C1 segment of cervical spinal cord (tissue), 14 donors: ENCODE measurements at regions not wholly inside any gene's neighbourhood (a gene's known extent, or its start where the extent isn't known, plus 50 kb on each side); places are given as distances from the start of the nearest gene placed in this dataset.
"Not testable (repeated sequence)": the region's sequence is repeated elsewhere in the genome, so short reads cannot be mapped to it uniquely, and the experiment has no call there.

Experiments
- DNase-seq, 14 donors: peaks; one replicate each; lab custom pipeline; 2025; lab: John Stamatoyannopoulos, UW

DNA sequence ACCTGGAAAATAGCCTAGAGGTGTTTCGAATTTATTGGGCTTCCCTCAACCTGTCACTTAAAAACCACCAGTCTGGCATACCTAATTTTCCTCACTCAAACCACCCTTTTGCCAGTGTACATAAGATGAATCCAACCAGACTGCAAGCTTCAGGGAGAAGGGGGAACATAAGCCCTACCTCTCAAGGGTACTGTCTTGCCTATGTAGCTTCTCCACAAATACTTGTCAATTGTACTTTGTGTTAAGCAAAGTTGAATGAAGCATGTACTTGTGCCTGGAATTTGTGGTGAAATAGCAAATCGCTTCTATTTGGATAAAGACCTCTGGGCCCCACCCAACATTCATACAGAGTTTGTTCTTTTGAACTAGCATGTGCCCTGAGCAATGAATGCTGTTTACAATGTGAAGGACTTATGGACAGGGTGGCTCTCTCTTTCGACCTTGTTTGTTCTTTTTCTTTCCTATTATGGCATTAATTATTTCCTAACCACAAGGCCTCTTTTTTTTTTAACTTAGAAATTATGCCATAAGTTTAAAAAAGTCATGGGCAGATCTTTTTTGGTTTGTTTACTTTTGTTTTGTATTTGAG is 580.2 kb downstream of the EBF1 start:
- no peak for DNase-seq

DNA sequence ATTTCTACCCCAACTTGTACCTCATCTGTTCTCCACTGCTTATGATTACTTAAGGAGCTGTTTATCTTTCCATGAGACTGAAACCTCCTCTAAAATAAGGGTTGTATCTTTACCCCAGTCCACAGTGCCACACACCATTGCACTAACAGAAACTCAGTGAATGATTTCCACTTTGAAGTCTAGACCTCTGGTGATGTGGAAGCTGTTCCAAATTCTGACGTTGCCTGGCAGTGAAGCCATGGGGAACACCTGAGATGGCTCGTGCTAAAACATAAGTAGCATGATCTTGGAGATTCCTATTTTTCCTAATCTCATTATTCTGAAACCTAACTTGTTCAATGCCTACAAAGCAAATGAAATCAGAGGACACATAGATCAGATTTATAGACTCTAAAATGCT is 583.2 kb downstream of the EBF1 start:
- no peak for DNase-seq

DNA sequence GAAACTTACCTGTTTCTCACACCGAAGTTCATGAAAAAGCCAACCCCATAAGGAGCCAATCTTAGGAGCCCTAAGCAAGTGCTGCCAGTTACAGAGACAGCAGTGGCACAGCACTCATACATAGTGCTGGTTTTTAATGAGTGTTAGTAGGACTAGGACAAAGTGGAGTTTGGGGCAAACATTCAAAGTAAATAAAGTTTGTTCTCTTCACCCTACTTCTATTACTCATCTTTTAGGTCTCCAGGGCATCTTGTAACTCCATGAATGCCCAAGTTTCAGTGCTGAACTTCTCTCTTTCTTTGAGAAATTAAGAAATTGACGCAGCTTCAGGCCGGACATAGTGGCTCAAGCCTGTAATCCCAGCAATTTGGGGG is 584.7 kb downstream of the EBF1 start:
- DNase-seq: no peak

DNA sequence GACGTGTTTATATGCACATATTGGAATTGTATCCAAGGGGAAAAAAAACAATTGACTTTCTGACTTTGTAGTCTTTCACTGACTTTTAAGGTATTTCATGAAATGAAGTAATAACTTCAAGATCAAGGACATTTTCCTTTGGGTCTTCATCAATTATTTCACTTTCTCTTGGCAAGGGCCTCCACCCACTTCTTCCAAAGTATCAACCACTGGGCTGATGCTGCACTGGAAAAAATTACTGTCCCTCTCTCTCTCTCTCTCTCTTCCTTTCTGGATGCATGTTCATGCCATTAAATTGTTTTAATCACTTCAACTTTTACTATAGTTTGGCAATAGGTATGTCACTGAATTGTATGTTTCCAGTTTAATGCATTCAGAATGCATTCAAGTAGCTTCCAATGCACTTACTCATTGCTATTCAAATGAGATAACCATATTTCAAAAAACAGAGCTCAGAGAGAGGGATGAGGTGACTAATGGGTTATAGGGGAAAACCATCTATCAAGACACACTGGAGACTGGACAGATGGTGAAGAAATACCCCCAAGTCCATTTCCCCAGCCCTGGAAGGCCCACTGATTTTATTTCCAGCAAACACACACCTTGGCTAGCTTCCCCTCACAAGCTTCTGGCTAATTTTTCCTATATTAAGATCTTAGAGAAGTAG is 585.3 kb downstream of the EBF1 start:
- no peak for DNase-seq

DNA sequence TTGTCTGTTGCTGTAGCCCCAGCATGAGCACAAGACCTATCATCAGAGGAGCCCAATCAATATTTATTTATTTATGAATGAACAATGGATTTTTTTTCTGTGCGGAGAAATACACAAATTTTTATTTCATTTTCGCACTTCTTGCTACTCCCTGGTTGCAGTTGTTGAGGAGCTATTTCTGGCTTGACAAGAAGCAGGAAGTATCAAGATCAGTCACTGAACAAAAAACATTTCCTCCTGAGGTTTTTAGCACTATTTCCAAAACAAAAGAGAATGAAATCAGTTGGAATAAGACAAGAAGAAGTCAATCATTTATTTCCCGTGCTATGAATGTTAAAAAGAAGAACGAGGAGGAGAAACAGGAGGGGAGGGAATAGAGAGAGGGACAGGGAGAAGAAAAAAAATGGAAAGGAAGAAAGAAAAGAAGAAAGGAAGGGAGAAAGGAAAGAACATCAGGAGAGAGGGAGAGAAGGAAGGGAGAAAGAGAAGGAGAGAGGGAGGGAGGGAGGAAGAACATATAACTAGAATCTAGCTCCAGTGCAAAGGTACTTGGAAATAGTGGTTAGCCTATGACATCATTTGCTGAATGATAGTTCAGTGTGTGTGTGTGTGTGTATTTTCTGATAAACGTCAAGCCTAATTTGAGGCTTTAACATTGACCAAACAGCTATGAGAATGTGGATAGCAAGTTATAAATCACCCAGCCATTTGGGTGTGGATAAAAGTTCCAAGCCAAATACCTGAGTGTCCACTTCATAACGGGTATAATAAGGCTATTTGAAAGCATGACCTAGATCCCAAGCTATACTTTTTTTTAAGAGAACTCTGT is 586.0 kb downstream of the EBF1 start:
- no peak for DNase-seq

DNA sequence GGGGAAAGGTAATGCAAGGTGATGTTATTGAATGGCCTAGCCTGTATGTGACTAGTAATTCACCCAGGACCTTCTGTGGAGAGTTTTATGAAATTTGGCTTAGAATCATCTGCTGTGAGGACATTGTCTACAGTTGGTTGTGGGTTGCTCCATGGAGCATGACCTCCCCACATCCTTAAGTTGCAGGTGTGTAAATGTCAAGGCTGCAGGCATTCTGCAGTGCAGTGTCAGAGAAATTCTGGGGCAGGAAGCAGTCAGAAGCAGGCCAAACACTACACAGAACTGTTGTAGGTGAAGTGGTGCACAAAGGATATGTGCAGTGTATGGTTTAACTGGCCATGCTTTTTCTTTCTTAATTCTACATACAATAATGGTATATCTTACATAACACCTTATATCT is 588.3 kb downstream of the EBF1 start:
- DNase-seq: no peak

DNA sequence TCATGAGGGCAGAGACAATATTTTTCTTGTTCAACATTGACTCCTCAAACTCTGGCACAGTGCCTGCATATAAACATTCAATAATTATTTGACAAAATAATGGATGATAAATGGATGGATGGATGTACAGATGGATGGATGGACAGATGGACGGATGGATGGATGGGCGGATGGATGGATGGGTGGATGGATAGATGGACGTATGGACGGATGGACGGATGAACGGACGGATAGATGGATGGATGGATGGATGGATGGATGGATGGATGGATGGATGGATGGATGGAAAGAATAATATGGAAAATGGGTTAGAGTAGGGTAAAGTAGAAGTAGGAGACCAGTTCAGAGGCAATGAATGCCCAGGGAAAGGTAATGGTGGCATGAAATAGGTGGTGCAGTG is 589.2 kb downstream of the EBF1 start:
- DNase-seq: no peak

DNA sequence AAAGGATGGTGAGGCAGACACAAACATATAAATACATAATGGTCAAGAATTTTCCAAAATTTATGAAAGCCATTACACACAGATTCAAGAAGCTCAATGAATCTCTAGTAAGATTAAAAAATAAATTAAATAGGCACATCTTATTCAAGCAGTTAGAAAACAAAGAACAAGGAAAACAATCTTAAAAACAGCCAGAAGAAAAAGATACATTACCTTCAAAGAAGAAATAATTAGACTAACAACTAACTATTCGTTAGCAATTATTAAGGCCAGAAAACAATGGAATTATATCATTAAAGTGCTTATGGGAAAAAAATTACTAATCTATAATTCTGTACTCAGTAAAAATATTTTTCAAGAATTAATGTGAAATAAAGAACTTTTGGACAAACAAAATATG is 593.1 kb downstream of the EBF1 start:
- no peak for DNase-seq

DNA sequence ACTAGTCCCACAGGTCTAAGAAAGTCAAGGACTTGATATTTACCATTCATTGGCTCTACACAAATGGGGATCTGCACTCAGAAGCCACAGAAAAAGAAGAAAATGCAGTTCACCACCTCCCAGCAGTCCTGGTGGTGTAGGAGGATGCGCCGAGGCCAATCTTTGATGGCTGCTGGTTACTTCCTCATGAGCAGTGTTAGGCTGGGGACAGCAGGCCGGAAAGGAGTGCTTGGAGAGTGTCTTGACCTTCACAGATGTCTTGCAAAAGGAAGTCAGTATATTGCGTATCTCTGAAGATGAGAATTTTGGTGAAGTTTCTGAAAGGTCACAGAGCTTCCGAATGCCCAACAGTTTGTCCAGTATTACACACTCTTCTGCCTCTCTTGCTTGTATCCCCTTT is 597.0 kb downstream of the EBF1 start:
- DNase-seq: peak in 1 of 14 donors; percentile 1

DNA sequence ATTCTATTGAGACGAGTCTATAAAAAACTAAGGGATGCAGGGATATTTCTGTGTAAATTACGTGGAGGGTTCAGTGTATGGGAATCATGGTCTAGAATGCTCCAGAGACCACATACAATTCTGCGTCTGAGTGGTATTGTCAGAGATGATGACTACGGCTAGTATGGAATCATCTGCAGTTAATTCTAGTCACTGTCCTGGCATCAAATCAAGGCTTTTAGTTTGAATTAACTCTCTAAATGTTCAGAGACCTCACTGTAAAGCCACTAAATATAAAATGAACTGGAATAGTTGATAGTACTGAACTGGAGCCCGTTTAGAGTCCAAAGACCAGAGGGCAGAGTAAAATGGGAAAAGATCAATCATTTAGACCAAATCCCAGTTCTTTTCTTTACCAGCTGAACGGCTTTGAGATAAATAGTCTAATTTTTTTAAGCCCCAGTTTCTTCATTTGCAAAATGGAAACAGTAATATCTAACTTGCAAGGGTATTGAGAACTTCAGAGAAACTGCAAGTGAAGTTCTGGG is 599.8 kb downstream of the EBF1 start:
- no peak for DNase-seq

DNA sequence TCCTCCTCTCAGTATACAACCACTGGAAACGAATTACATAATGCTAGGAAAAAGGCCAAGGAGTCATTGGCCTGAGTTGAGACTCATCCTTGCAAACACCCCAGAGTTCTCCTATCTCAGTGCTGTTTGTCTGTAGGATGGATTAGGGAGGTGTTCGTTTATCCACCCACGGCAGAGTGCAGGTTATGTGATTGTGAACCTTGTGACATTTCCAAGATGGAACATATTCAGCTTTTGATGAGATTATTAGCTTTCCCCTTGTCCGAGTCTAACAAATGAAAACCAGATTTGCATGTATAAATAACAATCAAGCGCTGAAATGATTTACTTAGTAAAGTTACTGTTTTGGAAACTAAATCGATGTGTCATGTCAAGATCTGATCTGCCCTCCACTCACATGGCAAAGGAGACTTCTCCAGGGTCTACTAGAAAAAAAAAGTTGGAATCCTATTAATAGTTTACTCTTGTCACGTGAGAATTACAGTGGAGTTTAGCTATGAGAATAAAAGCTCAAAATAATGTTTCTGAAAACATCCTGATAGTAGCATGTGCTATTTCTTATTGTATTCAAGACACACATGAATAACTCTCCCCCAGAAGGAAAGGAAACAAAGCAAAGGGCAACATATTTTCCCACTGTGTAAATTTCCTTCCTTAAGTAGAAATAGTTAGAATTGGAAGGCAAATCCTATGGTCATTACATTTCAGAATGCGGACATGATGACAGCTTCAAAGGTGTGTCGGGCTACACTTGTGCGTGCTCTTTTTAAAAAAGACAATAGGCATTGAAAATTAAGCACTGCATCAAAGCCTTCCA is 600.4 kb downstream of the EBF1 start:
- DNase-seq: no peak

DNA sequence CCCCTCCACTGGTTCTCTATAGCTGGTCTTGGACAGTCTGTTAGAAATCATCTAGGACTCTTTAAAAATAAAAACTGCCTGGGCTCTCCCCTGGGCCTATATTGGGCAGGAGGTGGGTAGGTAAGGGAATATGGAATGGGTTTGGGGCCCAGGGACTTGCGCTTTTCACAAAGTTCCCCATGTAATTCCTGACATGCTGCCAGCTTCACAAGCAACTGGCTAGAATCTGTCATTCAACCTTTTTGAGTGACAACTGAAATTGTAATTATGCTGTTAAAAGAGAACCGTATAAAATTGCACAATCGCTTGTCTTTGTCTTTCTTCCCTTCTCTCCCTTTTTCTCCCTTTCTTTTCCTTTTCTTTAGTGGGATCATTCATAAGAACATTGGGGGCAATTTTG is 603.1 kb downstream of the EBF1 start:
- no peak for DNase-seq

DNA sequence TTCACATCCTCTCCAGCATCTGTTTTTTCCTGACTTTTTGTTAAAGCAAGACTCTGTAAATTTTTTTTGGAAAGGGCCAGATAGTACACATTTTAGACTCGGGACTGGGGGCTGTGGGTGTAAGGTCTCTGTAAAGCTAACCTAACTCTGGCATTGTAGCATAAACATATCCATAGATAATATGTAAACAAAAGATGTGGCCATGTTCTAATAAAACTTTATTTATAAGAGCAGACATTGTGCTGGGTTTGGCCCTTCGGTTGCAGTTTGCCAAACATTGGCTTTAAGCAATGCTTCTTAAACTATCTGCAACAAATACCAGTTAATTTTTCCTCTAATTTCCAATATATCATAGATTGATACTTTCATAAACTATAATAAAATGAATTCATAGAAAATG is 605.2 kb downstream of the EBF1 start:
- no peak for DNase-seq

DNA sequence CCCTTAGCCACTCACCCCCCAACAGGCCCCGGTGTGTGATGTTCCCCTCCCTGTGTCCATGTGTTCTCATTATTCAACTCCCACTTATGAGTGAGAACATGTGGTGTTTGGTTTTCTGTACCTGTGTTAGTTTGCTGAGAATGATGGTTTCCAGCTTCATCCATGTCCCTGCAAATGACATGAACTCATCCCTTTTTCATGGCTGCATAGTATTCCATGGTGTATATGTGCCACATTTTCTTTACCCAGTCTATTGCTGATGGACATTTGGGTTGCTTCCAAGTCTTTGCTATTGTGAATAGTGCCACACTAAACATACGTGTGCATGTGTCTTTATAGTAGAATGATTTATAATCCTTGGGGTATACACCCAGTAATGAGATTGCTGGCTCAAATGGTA is 605.7 kb downstream of the EBF1 start:
- DNase-seq: not testable (repeated sequence)

DNA sequence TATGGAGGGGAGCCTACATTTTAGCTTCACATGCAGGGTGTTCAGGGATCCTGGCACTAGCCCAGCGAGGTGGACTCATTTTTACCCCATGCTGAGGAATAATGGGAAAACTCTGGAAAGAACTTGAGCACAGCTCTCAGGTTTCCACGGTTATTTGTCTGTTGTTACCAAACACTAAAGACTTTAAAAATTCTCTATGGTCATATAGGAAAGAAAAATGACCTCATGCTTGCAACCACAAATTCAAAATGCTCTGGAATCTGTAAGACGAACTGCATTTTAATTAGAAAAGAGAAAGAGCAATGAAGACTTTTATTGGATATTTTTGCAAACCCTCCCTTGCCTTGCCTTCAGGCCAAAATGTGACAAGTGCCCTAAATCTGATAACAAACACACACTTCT is 606.9 kb downstream of the EBF1 start:
- no peak for DNase-seq

DNA sequence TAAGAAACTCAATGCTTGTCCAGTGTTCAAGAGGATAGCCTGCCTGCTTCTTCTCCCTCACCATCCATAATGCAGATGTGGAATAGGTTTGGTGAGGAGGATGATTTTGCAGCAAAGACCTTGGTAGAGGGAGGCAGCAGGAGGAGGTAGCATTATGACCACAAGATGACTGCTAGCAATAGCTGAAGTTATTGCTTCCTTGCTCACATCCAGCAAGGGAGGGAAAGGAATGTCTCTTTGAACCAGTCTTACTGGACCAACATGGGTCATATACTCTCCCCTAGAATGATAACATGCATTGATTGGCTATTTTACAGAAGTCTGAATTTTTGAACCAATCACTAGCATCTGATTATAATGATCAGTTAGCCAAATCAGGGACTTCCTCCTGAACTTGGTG is 607.6 kb downstream of the EBF1 start:
- DNase-seq: no peak

DNA sequence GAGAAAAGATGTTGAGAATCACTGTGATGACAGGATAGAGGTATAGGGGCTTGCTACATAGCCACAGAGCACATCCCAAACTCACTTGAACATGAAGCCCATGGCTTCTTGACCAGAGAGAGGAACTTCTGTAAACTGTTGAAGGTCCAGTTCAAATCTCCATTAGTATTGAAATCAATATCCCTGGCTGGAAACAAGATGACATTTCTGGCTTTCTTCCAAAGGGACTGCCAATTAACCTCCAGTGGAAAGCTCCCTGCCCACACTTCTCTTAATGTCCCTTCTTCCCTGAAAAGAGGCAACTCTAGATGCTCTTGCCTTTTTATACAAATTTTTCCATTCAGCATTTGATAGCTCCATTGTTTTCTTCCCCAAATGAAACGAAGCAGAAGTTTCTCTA is 612.1 kb downstream of the EBF1 start:
- no peak for DNase-seq

DNA sequence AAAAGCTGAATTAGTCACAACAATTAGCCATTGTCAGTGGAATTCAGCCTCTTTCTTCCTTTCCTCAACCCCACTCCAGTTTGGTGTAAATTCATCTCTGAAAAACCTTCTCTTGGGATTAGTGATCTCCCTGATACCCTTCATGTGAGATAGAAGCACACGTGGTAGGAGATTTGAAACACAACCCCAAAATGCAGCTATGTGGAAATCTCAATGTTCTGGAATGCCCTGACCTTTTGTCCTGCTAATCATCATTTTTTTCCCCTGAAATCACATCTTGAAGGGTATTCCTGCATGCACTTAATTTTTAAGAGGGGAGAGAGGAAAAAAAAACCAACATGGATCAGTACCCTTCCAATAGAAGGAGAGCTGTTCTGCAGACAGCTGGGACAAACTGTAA is 612.6 kb downstream of the EBF1 start:
- DNase-seq: no peak

DNA sequence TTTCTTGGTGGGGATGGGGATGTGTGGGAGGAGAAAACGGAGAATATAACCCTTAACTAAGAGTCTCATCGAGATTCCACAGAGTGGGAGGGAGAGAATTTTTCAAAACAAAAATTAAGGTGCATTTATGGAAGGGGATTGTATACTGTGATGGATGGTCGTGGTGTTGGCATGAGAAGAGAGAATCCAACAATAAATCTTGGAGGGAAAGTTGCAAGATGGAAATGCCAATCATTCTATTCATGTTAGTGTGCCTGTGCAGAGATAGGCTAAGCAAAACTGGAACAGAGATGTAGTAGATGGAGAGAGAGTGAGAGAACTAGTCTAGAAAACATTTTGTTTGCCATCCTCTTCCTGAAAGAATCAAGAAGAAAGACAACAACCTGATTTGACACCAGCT is 613.1 kb downstream of the EBF1 start:
- DNase-seq: no peak

DNA sequence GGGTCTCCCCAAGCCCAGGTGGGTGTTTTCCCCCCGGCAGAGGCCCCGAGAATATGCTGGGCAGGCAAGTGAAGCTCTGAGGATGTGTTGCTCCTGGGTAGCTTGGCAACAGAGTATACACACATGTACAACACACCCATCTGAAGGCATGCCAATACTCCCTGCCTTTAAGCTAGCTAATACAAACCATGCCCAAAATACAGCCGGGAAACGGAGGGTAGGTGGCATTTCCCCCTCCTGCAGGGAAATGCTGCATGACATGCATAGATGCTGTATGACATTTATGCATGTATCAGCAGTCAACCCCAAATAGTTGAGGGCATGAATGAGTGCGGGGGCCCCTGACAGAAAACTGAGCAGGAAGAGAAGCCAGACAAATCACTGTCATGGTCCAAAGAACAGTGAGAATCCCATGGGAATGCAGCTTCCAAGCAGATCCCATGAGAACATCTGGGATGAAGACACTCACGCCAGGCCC is 614.1 kb downstream of the EBF1 start:
- no peak for DNase-seq

DNA sequence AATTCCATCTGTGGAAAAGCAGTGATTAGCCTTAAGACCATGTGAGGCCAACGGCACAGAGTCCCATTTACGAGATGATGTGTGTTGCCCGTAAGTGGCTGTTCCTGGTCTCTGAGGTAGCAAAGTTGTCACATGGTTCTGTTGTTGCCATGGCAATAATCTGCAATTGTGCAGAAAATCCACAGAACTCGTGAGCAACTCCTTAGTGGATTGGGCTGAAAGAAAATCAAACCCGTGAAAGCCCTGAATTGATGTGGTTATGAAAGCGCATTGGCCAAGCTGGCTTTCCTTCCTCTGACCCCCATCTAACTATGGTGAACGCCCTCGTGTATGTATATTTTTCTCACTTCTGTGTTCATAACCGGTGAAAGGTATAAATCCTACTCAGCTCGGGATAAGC is 614.7 kb downstream of the EBF1 start:
- DNase-seq: no peak

DNA sequence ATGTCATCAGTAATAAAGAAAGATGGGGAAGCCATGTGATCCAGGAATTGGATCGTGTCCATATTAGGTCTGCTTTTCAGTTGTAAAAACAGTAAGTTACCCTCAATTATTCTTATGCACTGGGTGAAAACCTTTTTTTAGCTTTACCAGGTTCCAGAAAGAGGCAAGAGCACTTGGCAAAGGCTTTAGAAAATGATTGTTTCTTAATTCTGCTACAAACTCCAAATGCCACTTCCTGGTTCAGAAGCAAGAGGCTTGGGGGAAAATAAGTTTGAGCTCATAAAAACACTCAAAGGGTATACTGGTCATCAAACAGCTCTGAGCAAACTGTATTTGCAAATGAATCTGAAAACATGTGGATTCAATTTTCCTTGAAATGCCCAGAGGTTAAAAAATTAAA is 615.6 kb downstream of the EBF1 start:
- no peak for DNase-seq
